ENCODE measurements at regions not wholly inside any gene's neighbourhood (a gene's known extent, or its start where the extent isn't known, plus 50 kb on each side); places are given as distances from the start of the nearest gene placed in this dataset.

GRCh38 chr17:54408731-54409130, 491.9 kb upstream of the TOM1L1 start:
- DNase-seq (ENCODE audit: low spot score) (no peak), ATAC-seq (ENCODE audit: low FRiP score) (no peak)
- TF ChIP-seq CTCF (IDR thresholded peaks at IDR 0.05): no peak

- DNase-seq (ENCODE audit: low spot score): no peak
- no peak for TF ChIP-seq CTCF (IDR thresholded peaks at IDR 0.05)
- no peak for ATAC-seq (ENCODE audit: low FRiP score)
Observed at GRCh38 chr17:54418467-54418866, 482.2 kb upstream of the TOM1L1 start.

- DNase-seq (ENCODE audit: low spot score) (no peak), ATAC-seq (ENCODE audit: low FRiP score) (no peak)
- TF ChIP-seq CTCF (IDR thresholded peaks at IDR 0.05): no peak
Observed at GRCh38 chr17:54425671-54426070, 475.0 kb upstream of the TOM1L1 start.

GRCh38 chr17:54426296-54426886, 474.3 kb upstream of the TOM1L1 start:
- TF ChIP-seq CTCF (IDR thresholded peaks at IDR 0.05): no peak
- ATAC-seq (ENCODE audit: low FRiP score): no peak
- DNase-seq (ENCODE audit: low spot score): no peak

GRCh38 chr17:54435966-54436365, 464.7 kb upstream of the TOM1L1 start:
- no peak for ATAC-seq (ENCODE audit: low FRiP score)
- no peak for TF ChIP-seq CTCF (IDR thresholded peaks at IDR 0.05)
- DNase-seq (ENCODE audit: low spot score): no peak

- no peak for TF ChIP-seq CTCF (IDR thresholded peaks at IDR 0.05)
- no peak for DNase-seq (ENCODE audit: low spot score)
- no peak for ATAC-seq (ENCODE audit: low FRiP score)
Observed at GRCh38 chr17:54439816-54440215, 460.8 kb upstream of the TOM1L1 start.

- TF ChIP-seq CTCF (IDR thresholded peaks at IDR 0.05): no peak
- ATAC-seq (ENCODE audit: low FRiP score) (no peak), DNase-seq (ENCODE audit: low spot score) (no peak)
Observed at GRCh38 chr17:54451051-54451450, 449.6 kb upstream of the TOM1L1 start.

Measured in omental fat pad (tissue), 3 donors.